ENCODE measurements at regions not wholly inside any gene's neighbourhood (a gene's known extent, or its start where the extent isn't known, plus 50 kb on each side); places are given as distances from the start of the nearest gene placed in this dataset.

- H2AFZ ChIP-seq (ENCODE audit: low read depth, low read length): no peak overlapping the region
- no peak overlapping the region for H3K4me2 ChIP-seq (ENCODE audit: low read length)
- TF ChIP-seq TAF1 (IDR thresholded peaks at IDR 0.05; ENCODE audit: low read depth) (no peak), MXI1 (conservative IDR thresholded peaks at IDR 0.05; ENCODE audit: poor library complexity, severe bottlenecking) (no peak), POLR2AphosphoS5 (IDR thresholded peaks at IDR 0.05) (no peak), REST (IDR thresholded peaks at IDR 0.05; ENCODE audit: borderline replicate concordance) (no peak), EZH2 (IDR thresholded peaks at IDR 0.05; ENCODE audit: borderline replicate concordance, insufficient read depth, low read length, poor library complexity, severe bottlenecking) (no peak), EP300 (conservative IDR thresholded peaks at IDR 0.05; ENCODE audit: poor library complexity, severe bottlenecking) (no peak), SMC3 (conservative IDR thresholded peaks at IDR 0.05; ENCODE audit: poor library complexity) (no peak), RAD21 (conservative IDR thresholded peaks at IDR 0.05) (no peak), CTCF (IDR thresholded peaks at IDR 0.05; ENCODE audit: poor library complexity, severe bottlenecking) (no peak)
- H3F3A ChIP-seq (ENCODE audit: insufficient read depth, low read length, poor library complexity, severe bottlenecking): no peaks in the 10 kb centered on the region
- no peaks in the 10 kb centered on the region for H3K9me2 ChIP-seq (ENCODE audit: insufficient read depth, low read length)
- H4K20me1 ChIP-seq (ENCODE audit: insufficient read depth): no peaks in the 10 kb centered on the region
- no peaks in the 10 kb centered on the region for H3K9me3 ChIP-seq (ENCODE audit: low read length)
- no peak overlapping the region for H3K9ac ChIP-seq (ENCODE audit: low read length)
- no peaks in the 10 kb centered on the region for H3K79me2 ChIP-seq (replicated peaks; ENCODE audit: insufficient read depth, low read length)
- H3K4me3 ChIP-seq (ENCODE audit: low read length): no peak overlapping the region
- H3K36me3 ChIP-seq (ENCODE audit: insufficient read depth, low read length): no peaks in the 10 kb centered on the region
- H3K27ac ChIP-seq (ENCODE audit: low read length): no peak overlapping the region
- no peaks in the 10 kb centered on the region for H3K27me3 ChIP-seq (ENCODE audit: insufficient read depth, low read depth, low read length)
These were observed 261.4 kb upstream of the JARID2 start for GRCh38 chr6:14984519-14984853.

- H3K4me3 ChIP-seq (ENCODE audit: low read length): no peak overlapping the region
- TF ChIP-seq RAD21 (conservative IDR thresholded peaks at IDR 0.05): no peak
- no peak for TF ChIP-seq EZH2 (IDR thresholded peaks at IDR 0.05; ENCODE audit: borderline replicate concordance, insufficient read depth, low read length, poor library complexity, severe bottlenecking)
- no peak for TF ChIP-seq REST (IDR thresholded peaks at IDR 0.05; ENCODE audit: borderline replicate concordance)
- TF ChIP-seq CTCF (IDR thresholded peaks at IDR 0.05; ENCODE audit: poor library complexity, severe bottlenecking): no peak
- no peak for TF ChIP-seq MXI1 (conservative IDR thresholded peaks at IDR 0.05; ENCODE audit: poor library complexity, severe bottlenecking)
- TF ChIP-seq EP300 (conservative IDR thresholded peaks at IDR 0.05; ENCODE audit: poor library complexity, severe bottlenecking): no peak
- TF ChIP-seq POLR2AphosphoS5 (IDR thresholded peaks at IDR 0.05): no peak
- TF ChIP-seq SMC3 (conservative IDR thresholded peaks at IDR 0.05; ENCODE audit: poor library complexity): no peak
- TF ChIP-seq TAF1 (IDR thresholded peaks at IDR 0.05; ENCODE audit: low read depth): no peak
- no peaks in the 10 kb centered on the region for H3K36me3 ChIP-seq (ENCODE audit: insufficient read depth, low read length)
- no peak overlapping the region for H3K9ac ChIP-seq (ENCODE audit: low read length)
- H3F3A ChIP-seq (ENCODE audit: insufficient read depth, low read length, poor library complexity, severe bottlenecking): no peaks in the 10 kb centered on the region
- no peak overlapping the region for H2AFZ ChIP-seq (ENCODE audit: low read depth, low read length)
- no peaks in the 10 kb centered on the region for H3K9me2 ChIP-seq (ENCODE audit: insufficient read depth, low read length)
- H4K20me1 ChIP-seq (ENCODE audit: insufficient read depth): no peaks in the 10 kb centered on the region
- no peaks in the 10 kb centered on the region for H3K27me3 ChIP-seq (ENCODE audit: insufficient read depth, low read depth, low read length)
- no peak overlapping the region for H3K4me2 ChIP-seq (ENCODE audit: low read length)
- H3K27ac ChIP-seq (ENCODE audit: low read length): no peak overlapping the region
- H3K9me3 ChIP-seq (ENCODE audit: low read length): no peaks in the 10 kb centered on the region
- H3K79me2 ChIP-seq (replicated peaks; ENCODE audit: insufficient read depth, low read length): no peaks in the 10 kb centered on the region
These were observed 260.5 kb upstream of the JARID2 start for GRCh38 chr6:14985366-14985765.
